ENCODE measurements at regions not wholly inside any gene's neighbourhood (a gene's known extent, or its start where the extent isn't known, plus 50 kb on each side); places are given as distances from the start of the nearest gene placed in this dataset.

DNA sequence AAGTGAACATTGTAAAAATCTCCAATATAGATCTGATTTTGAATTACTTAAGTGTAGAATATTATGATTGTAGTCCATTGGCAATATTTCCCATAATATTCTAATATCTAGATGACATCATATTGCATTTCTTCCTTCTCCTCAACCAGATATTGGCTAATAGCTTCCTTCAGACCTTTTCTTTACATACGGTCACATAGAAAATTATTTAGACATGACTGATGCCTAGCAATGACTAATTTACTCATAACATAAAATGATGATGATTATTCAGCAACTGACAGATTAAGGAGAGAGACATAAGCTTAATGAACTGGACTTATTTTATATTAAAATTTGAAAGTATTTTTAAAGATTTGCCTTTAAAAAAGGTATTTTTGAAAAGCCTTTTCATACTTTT lies 1287.6 kb downstream of the STIM2 start:
- TF ChIP-seq CTCF (IDR thresholded peaks at IDR 0.05; ENCODE audit: partially characterized antibody, unreplicated experiment) = no peak
- H3K27ac Mint-ChIP-seq (ENCODE audit: unreplicated experiment) = no peak overlapping the region
- no peaks in the 10 kb centered on the region for H3K9me3 Mint-ChIP-seq (ENCODE audit: unreplicated experiment)
- H3K4me3 Mint-ChIP-seq (ENCODE audit: unreplicated experiment) = no peak overlapping the region
- H3K27me3 Mint-ChIP-seq (ENCODE audit: unreplicated experiment) = no peaks in the 10 kb centered on the region
- DNase-seq = no peak
- H3K4me1 Mint-ChIP-seq (ENCODE audit: low read depth, unreplicated experiment) = no peaks in the 10 kb centered on the region
- no peaks in the 10 kb centered on the region for H3K36me3 Mint-ChIP-seq (ENCODE audit: unreplicated experiment)

GRCh38 chr4:28149762-28150161 lies 1289.1 kb downstream of the STIM2 start:
- DNase-seq = no peak
- Mint-ChIP-seq H3K36me3 (ENCODE audit: unreplicated experiment) (no peaks in the 10 kb centered on the region), H3K4me3 (ENCODE audit: unreplicated experiment) (no peak overlapping the region), H3K27ac (ENCODE audit: unreplicated experiment) (no peak overlapping the region), H3K27me3 (ENCODE audit: unreplicated experiment) (no peaks in the 10 kb centered on the region), H3K4me1 (ENCODE audit: low read depth, unreplicated experiment) (no peaks in the 10 kb centered on the region), H3K9me3 (ENCODE audit: unreplicated experiment) (no peaks in the 10 kb centered on the region)
- no peak for TF ChIP-seq CTCF (IDR thresholded peaks at IDR 0.05; ENCODE audit: partially characterized antibody, unreplicated experiment)

DNA sequence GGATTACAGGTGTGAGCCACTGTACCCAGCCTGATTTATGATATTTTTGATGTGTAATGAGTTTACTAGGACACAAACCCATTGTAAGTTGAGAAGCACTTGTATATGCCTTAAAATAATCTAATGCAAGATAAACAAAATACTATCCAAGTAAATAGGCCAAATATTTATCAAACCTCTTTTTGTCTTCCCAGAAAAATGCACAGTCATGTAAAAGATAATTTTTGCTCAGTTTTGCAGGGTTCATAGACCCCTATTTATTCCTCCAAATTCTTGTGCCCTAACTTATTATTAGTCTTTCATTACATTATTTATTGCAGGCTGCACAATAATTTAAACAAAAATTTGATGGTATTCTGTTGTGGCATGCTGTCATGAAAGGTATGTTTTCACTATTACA lies 1290.7 kb downstream of the STIM2 start:
- DNase-seq = no peak
- Mint-ChIP-seq H3K4me3 (ENCODE audit: unreplicated experiment) (no peak overlapping the region), H3K27me3 (ENCODE audit: unreplicated experiment) (no peaks in the 10 kb centered on the region), H3K27ac (ENCODE audit: unreplicated experiment) (no peak overlapping the region), H3K36me3 (ENCODE audit: unreplicated experiment) (no peaks in the 10 kb centered on the region), H3K4me1 (ENCODE audit: low read depth, unreplicated experiment) (no peaks in the 10 kb centered on the region), H3K9me3 (ENCODE audit: unreplicated experiment) (no peaks in the 10 kb centered on the region)
- no peak for TF ChIP-seq CTCF (IDR thresholded peaks at IDR 0.05; ENCODE audit: partially characterized antibody, unreplicated experiment)

DNA sequence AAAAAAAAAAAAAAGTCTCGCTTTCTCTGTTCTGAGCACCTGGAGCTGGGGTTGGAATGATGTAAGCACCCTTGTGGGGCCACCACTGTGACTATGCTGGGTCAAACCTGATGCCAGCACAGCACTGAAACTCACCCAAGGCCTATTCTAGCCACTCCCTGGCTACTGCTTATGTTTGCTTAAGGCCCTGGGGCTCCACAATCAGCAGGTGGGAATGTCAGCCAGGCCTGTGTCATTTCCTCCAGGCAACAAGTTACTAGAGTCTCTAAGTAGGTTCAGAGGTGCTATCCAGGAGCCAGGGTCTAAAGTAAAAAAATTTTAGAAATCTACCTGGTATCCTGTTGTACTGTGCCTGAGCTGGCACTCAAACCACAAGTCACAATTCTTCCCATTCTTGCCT lies 1306.8 kb downstream of the STIM2 start:
- H3K27me3 Mint-ChIP-seq (ENCODE audit: unreplicated experiment) = no peaks in the 10 kb centered on the region
- H3K4me1 Mint-ChIP-seq (ENCODE audit: low read depth, unreplicated experiment) = no peaks in the 10 kb centered on the region
- no peak overlapping the region for H3K4me3 Mint-ChIP-seq (ENCODE audit: unreplicated experiment)
- no peak for DNase-seq
- H3K36me3 Mint-ChIP-seq (ENCODE audit: unreplicated experiment) = no peaks in the 10 kb centered on the region
- TF ChIP-seq CTCF (IDR thresholded peaks at IDR 0.05; ENCODE audit: partially characterized antibody, unreplicated experiment) = no peak
- no peak overlapping the region for H3K27ac Mint-ChIP-seq (ENCODE audit: unreplicated experiment)
- H3K9me3 Mint-ChIP-seq (ENCODE audit: unreplicated experiment) = peaks cover 2% of the 10 kb centered on the region

GRCh38 chr4:28176942-28177341 lies 1316.3 kb downstream of the STIM2 start:
- H3K27me3 Mint-ChIP-seq (ENCODE audit: unreplicated experiment) = no peaks in the 10 kb centered on the region

More at GRCh38 chr4:28176942-28177341, 1316.3 kb downstream of the STIM2 start:
- Mint-ChIP-seq H3K4me1 (ENCODE audit: low read depth, unreplicated experiment) (no peaks in the 10 kb centered on the region), H3K4me3 (ENCODE audit: unreplicated experiment) (no peak overlapping the region), H3K27ac (ENCODE audit: unreplicated experiment) (no peak overlapping the region), H3K9me3 (ENCODE audit: unreplicated experiment) (no peaks in the 10 kb centered on the region), H3K36me3 (ENCODE audit: unreplicated experiment) (no peaks in the 10 kb centered on the region)
- TF ChIP-seq CTCF (IDR thresholded peaks at IDR 0.05; ENCODE audit: partially characterized antibody, unreplicated experiment) = no peak
- no peak for DNase-seq

Measured in glutamatergic neuron (in vitro differentiated cells).